ENCODE measurements at regions not wholly inside any gene's neighbourhood (a gene's known extent, or its start where the extent isn't known, plus 50 kb on each side); places are given as distances from the start of the nearest gene placed in this dataset.
A peak's percentile ranks its signal among the peaks of the same experiment; 100 is the strongest.
"Not testable (repeated sequence)": the region's sequence is repeated elsewhere in the genome, so short reads cannot be mapped to it uniquely, and the experiment has no call there.

DNA sequence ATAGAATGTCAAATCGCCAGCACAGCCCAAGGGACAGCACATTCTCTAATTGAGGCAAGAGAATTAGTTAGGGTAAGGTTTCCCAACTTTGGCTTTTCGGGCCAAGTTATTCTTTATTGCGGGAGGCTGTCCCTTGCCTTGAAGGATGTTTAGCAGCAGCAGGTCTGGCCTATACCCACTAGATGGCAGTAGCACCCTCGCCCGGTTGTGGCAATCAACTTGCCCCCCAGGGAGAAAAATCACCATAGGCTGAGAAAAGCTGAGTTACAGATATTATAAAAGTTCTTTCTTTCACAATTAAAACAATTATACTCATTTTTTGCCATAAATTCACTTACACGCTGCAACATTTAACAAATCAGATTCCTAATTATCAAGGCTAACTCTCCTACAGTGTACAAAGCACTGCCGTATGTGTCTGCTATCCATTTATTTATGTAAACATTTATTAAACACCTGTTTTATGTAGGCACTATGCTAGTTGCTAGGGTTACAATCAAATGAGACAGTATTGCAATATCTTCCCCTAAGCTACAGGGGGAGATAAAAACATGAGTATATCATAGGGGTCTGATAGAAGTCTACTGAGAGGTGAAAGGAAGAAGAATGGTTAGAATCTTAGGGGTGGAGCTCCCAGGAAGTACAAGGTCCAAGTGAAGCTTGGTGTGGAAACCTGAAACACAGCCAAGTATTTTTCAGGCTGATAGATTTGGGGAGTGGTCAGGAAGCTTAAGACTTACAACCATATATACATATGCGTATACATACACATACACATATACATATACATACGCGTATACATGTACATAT lies 452.3 kb downstream of the RAB38 start:
- no peak for TF ChIP-seq POLR2A (IDR thresholded peaks at IDR 0.05)
- TF ChIP-seq, protein P1, sequence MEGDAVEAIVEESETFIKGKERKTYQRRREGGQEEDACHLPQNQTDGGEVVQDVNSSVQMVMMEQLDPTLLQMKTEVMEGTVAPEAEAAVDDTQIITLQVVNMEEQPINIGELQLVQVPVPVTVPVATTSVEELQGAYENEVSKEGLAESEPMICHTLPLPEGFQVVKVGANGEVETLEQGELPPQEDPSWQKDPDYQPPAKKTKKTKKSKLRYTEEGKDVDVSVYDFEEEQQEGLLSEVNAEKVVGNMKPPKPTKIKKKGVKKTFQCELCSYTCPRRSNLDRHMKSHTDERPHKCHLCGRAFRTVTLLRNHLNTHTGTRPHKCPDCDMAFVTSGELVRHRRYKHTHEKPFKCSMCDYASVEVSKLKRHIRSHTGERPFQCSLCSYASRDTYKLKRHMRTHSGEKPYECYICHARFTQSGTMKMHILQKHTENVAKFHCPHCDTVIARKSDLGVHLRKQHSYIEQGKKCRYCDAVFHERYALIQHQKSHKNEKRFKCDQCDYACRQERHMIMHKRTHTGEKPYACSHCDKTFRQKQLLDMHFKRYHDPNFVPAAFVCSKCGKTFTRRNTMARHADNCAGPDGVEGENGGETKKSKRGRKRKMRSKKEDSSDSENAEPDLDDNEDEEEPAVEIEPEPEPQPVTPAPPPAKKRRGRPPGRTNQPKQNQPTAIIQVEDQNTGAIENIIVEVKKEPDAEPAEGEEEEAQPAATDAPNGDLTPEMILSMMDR (IDR thresholded peaks at IDR 0.05): peak in 3 of 5 experiments; percentile 20 to 45 (median 32)
- WGBS, 2 donors: 67 to 70% methylated on average over 10 of the region's 10 CpGs
- no peak overlapping the region for H3K27ac ChIP-seq
- no peaks in the 10 kb centered on the region for H3K9me3 ChIP-seq
- no peaks in the 10 kb centered on the region for H3K27me3 ChIP-seq
- no peaks in the 10 kb centered on the region for H3K36me3 ChIP-seq
- DNase-seq (ENCODE audit: low spot score in 2 of 2): no peak
- no peaks in the 10 kb centered on the region for H3K4me1 ChIP-seq
- no peak overlapping the region for H3K4me3 ChIP-seq

DNA sequence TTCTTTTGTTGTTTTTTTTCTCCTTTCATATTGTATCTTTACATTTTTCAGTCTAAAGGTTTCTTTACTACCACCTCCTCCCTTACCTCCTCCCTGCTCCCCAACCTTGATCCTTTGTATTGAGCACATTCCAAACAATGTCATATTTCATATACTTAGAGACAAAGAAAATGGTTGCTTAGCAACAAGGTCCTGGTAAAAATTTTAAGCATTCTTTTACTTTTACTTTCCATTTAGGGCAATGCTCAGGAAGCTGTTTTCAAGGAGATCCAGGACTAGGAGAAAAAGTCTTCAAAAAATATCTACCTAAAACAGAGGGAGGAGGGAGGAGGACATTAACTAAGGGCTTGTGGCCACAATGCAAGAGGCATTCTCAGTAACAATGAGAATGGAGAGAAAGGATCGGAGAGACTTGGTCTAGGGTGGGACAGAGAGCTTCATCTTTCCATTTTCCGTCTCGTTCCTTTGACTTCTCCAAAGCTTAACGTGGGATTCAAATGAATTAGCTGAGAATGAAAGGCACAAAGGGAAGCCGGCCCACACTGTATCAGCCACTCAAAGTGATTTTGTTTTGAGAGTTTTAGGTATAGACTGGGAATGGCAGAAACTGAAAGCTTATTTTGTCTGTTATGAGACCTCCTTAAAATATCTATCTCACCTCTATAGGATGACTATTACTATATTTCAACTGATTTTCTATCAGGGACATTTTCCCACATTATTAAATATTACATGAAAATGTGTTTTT lies 455.7 kb downstream of the RAB38 start:
- TF ChIP-seq EP300 (IDR thresholded peaks at IDR 0.05): no peak
- H3K27me3 ChIP-seq: no peaks in the 10 kb centered on the region
- H3K4me3 ChIP-seq: no peak overlapping the region
- WGBS, 2 donors: 81 to 86% methylated on average over 5 of the region's 5 CpGs
- H3K4me1 ChIP-seq: no peaks in the 10 kb centered on the region
- no peak overlapping the region for H3K27ac ChIP-seq
- H3K36me3 ChIP-seq: no peaks in the 10 kb centered on the region
- DNase-seq (ENCODE audit: low spot score in 2 of 2): no peak
- no peaks in the 10 kb centered on the region for H3K9me3 ChIP-seq

DNA sequence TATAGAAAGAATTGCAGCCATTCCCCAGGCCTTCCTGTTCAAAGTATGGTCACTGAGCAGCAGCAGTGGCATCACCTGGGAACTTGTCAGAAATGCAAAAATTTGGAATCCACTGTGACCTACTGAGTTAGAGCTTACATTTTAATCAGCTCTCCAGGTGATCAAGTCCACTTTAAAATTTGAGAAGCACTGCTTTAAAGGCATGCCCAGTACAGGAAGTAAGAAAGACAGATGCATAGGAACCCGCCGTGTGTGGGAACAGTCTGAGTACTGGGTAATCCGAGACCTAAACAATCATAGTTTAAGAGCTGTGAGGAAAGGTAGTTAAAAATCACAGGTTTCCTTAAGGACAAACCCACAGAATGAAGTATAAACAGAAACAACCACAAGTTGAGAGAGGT lies 462.4 kb downstream of the RAB38 start:
- Histone ChIP-seq H3K36me3 (no peaks in the 10 kb centered on the region), H3K27ac (no peak overlapping the region), H3K9me3 (no peaks in the 10 kb centered on the region), H3K27me3 (no peaks in the 10 kb centered on the region), H3K4me1 (no peaks in the 10 kb centered on the region), H3K4me3 (no peak overlapping the region)
- DNase-seq (ENCODE audit: low spot score in 2 of 2): no peak
- 44 to 59% methylated on average over 3 of the region's 3 CpGs for WGBS, 2 donors
- TF ChIP-seq, protein P1 (IDR thresholded peaks at IDR 0.05): no peak
- TF ChIP-seq EP300 (IDR thresholded peaks at IDR 0.05): no peak
- TF ChIP-seq POLR2A (IDR thresholded peaks at IDR 0.05): no peak

DNA sequence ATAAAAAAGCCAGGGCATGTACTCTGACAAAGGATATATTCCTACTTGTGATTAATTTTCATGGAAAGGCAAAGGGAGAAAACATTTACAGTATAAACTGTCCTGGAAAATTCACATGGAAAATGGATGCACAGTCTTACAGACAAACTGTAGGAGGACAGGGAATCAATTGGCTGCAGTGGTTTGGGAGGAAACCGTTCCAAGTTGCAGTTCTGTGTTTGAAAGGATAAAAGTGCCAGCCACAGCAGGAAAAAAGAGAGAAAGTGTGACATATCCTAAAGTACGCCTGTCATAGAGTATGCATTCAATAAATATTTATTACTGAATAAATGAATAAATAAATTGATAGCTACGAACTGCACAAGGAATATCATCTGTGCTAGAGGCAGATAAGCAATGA lies 462.9 kb downstream of the RAB38 start:
- no peaks in the 10 kb centered on the region for H3K36me3 ChIP-seq
- no peaks in the 10 kb centered on the region for H3K9me3 ChIP-seq
- WGBS, 2 donors: 41 to 49% methylated on average over 3 of the region's 3 CpGs
- no peak for TF ChIP-seq EP300 (IDR thresholded peaks at IDR 0.05)
- TF ChIP-seq, protein P1 (IDR thresholded peaks at IDR 0.05): no peak
- TF ChIP-seq POLR2A (IDR thresholded peaks at IDR 0.05): no peak
- H3K4me1 ChIP-seq: no peaks in the 10 kb centered on the region
- H3K27me3 ChIP-seq: no peaks in the 10 kb centered on the region
- DNase-seq (ENCODE audit: low spot score in 2 of 2): no peak
- no peak overlapping the region for H3K27ac ChIP-seq
- no peak overlapping the region for H3K4me3 ChIP-seq

DNA sequence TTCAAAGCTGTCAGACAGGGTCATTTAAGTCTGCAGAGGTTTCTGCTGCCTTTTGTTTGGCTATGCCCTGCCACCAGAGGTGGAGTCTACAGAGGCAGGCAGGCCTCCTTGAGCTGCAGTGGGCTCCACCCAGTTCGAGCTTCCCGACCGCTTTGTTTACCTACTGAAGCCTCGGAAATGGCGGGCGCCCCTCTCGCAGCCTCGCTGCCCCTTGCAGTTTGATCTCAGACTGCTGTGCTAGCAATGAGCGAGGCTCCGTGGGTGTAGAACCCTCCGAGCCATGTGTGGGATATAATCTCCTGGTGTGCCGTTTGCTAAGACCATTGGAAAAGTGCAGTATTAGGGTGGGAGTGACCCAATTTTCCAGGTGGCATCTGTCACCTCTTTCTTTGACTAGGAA lies 471.7 kb downstream of the RAB38 start:
- H3K9me3 ChIP-seq: peaks cover 0 to 24% (median 0%) of the 10 kb centered on the region in 4 donors
- not testable (repeated sequence) for H3K4me1 ChIP-seq; H3K36me3 ChIP-seq; H3K27ac ChIP-seq; H3K27me3 ChIP-seq; H3K4me3 ChIP-seq; DNase-seq (ENCODE audit: low spot score in 2 of 2)
- 86% methylated on average over 12 of the region's 12 CpGs for WGBS, 2 donors

DNA sequence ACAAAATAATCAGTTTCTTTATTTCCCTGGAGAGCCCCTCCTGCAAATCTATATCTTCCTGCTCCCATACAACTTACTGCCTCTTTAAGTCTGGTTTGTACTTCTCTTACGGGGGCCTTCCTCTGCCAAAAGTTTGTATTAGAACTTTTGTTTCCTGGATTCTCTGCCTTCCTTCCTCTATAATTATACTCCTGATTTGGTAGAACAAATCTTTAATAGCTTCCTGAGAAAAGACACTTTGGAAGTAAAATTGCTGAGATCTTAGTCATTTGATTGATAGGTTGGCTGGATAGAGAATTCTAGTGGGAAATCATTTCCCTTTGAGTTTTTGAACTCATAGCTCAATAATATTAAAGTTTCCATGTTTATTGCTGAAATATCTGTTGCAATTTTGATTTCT lies 499.2 kb downstream of the RAB38 start:
- no peaks in the 10 kb centered on the region for H3K36me3 ChIP-seq
- H3K4me1 ChIP-seq: no peaks in the 10 kb centered on the region
- WGBS, 2 donors: 39 to 49% methylated on average over 1 of the region's 1 CpG
- H3K27me3 ChIP-seq: no peaks in the 10 kb centered on the region
- TF ChIP-seq POLR2A (IDR thresholded peaks at IDR 0.05): no peak
- no peak for TF ChIP-seq EP300 (IDR thresholded peaks at IDR 0.05)
- TF ChIP-seq, protein P1 (IDR thresholded peaks at IDR 0.05): no peak
- no peak for DNase-seq (ENCODE audit: low spot score in 2 of 2)
- no peaks in the 10 kb centered on the region for H3K9me3 ChIP-seq
- no peak overlapping the region for H3K4me3 ChIP-seq
- H3K27ac ChIP-seq: no peak overlapping the region

Measured in tibial nerve (tissue), 4 donors.